ACC112 (cell line): ENCODE measurements at regions not wholly inside any gene's neighbourhood (a gene's known extent, or its start where the extent isn't known, plus 50 kb on each side); places are given as distances from the start of the nearest gene placed in this dataset.

Source experiments
- H2AFZ ChIP-seq: fragments of 200-600 bp; sonication (generic); one replicate; pipeline ENCODE4 v1.6.0; 2017; ENCODE audit warnings: antibody characterized with exemption, low read length; ENCODE audit not compliant: unreplicated experiment
- H3K27ac ChIP-seq: fragments of 200-600 bp; sonication (generic); 2 replicates; pipeline ENCODE4 v1.5.1; 2014; ENCODE audit warnings: low read depth, mild to moderate bottlenecking, antibody characterized with exemption, low read length, moderate library complexity
- H3K27me3 ChIP-seq: fragments of 200-600 bp; sonication (generic); 2 replicates; pipeline ENCODE4 v1.6.1; 2014; ENCODE audit warnings: mild to moderate bottlenecking, antibody characterized with exemption, low read length, moderate library complexity, mixed read lengths; ENCODE audit not compliant: insufficient read depth
- H3K36me3 ChIP-seq: fragments of 200-600 bp; sonication (generic); 2 replicates; pipeline ENCODE4 v1.6.1; 2016; ENCODE audit warnings: mild to moderate bottlenecking, antibody characterized with exemption, low read length, moderate library complexity, mixed read lengths; ENCODE audit not compliant: insufficient read depth
- H3K4me1 ChIP-seq: fragments of 200-600 bp; sonication (generic); one replicate; pipeline ENCODE4 v1.6.1; 2016; ENCODE audit warnings: low read length, mixed read lengths; ENCODE audit not compliant: insufficient read depth, unreplicated experiment, control insufficient read depth
- H3K4me3 ChIP-seq: fragments of 200-600 bp; sonication (generic); 2 replicates; pipeline ENCODE4 v1.5.1; 2014; ENCODE audit warnings: mild to moderate bottlenecking, low read depth, low read length
- H3K79me2 ChIP-seq: fragments of 200-600 bp; sonication (generic); one replicate; pipeline ENCODE4 v1.6.0; 2016; ENCODE audit warnings: low read length; ENCODE audit not compliant: control insufficient read depth, unreplicated experiment, insufficient read depth

GRCh38 chr2:41546031-41546430, 501.8 kb upstream of the PKDCC start:
- H3K27me3 ChIP-seq, result no peaks in the 10 kb centered on the region

DNA sequence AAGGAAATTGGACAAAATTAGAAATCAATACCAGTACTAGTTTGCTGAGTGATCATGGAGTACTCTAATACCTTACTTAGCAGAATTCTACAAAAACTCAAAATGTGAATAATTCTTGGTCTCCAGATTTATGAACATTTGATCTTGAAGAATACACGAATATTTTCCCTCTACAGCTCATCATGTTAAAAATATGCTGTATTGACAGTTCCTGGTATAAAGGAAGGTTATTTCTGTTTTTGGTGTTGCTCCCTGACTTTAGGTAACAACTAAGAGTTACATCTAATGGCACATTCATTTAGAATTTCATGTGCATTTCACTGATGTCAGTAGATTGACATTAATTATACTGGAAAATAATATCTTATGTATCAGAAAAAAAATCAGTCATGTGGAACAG, 479.2 kb upstream of the PKDCC start:
- Histone ChIP-seq H3K36me3 (no peaks in the 10 kb centered on the region), H3K4me1 (no peaks in the 10 kb centered on the region)

More at GRCh38 chr2:41546031-41546430, 501.8 kb upstream of the PKDCC start:
- Histone ChIP-seq H3K4me3 (no peak overlapping the region), H3K27ac (no peak overlapping the region), H3K79me2 (no peaks in the 10 kb centered on the region), H2AFZ (no peak overlapping the region), H3K4me1 (no peaks in the 10 kb centered on the region), H3K36me3 (no peaks in the 10 kb centered on the region)

GRCh38 chr2:41572154-41572553, 475.7 kb upstream of the PKDCC start:
- H2AFZ ChIP-seq, result no peak overlapping the region

More for the DNA sequence above, 479.2 kb upstream of the PKDCC start:
- no peak overlapping the region for H3K4me3 ChIP-seq
- no peak overlapping the region for H2AFZ ChIP-seq
- no peaks in the 10 kb centered on the region for H3K79me2 ChIP-seq
- H3K27ac ChIP-seq, result no peak overlapping the region
- H3K27me3 ChIP-seq, result peaks cover 10% of the 10 kb centered on the region

GRCh38 chr2:41576423-41576822, 471.4 kb upstream of the PKDCC start:
- Histone ChIP-seq H2AFZ (no peak overlapping the region), H3K27me3 (no peaks in the 10 kb centered on the region), H3K27ac (no peak overlapping the region), H3K36me3 (no peaks in the 10 kb centered on the region), H3K4me3 (no peak overlapping the region), H3K79me2 (no peaks in the 10 kb centered on the region), H3K4me1 (no peaks in the 10 kb centered on the region)

More at GRCh38 chr2:41572154-41572553, 475.7 kb upstream of the PKDCC start:
- no peaks in the 10 kb centered on the region for H3K36me3 ChIP-seq
- H3K27ac ChIP-seq, result no peak overlapping the region
- no peaks in the 10 kb centered on the region for H3K27me3 ChIP-seq
- no peaks in the 10 kb centered on the region for H3K4me1 ChIP-seq
- no peaks in the 10 kb centered on the region for H3K79me2 ChIP-seq
- H3K4me3 ChIP-seq, result no peak overlapping the region

- Histone ChIP-seq H3K4me1 (no peaks in the 10 kb centered on the region), H2AFZ (no peak overlapping the region), H3K27ac (no peak overlapping the region), H3K79me2 (no peaks in the 10 kb centered on the region), H3K4me3 (no peak overlapping the region), H3K27me3 (no peaks in the 10 kb centered on the region), H3K36me3 (no peaks in the 10 kb centered on the region)
These were observed 468.0 kb upstream of the PKDCC start for GRCh38 chr2:41579806-41580205.

DNA sequence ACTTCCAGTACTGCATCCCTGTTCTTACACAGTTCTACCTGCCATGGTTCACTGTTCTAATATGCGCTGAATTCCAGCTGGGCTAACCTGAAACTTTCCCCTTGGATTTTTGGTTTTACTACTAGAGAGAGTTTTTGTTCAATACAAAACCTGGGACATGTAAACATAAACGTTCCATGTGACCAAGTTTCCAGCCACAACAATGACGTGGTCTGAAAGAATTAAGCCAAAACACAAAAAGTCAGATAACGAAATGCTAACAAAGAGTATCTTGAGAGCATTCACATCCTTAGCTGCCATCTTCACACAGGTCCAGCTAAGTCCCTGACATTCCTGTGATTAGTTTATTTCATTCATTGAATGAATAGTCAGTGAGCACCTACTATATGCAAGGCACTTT, 467.0 kb upstream of the PKDCC start:
- no peaks in the 10 kb centered on the region for H3K79me2 ChIP-seq
- H2AFZ ChIP-seq, result no peak overlapping the region
- H3K4me3 ChIP-seq, result no peak overlapping the region
- H3K4me1 ChIP-seq, result no peaks in the 10 kb centered on the region
- no peaks in the 10 kb centered on the region for H3K36me3 ChIP-seq
- no peaks in the 10 kb centered on the region for H3K27me3 ChIP-seq
- no peak overlapping the region for H3K27ac ChIP-seq

DNA sequence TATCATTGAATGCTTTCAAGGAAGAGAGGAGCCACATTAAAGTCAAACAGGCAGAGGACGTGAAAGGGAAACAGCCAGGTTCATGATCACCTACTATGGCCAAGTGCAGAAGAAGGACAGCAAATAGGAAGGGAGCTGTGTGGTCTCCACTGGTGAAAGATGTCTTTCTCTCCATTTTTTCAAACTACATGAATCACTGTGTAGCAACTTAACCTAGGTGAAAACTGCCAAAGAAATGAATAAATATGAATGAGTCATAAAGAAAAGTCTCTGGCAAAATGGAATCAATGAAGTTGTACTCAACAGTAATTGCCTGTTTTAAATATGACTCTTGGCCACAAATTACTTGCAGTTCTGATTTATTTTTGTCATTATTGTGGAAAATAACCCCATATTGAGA, 452.6 kb upstream of the PKDCC start:
- Histone ChIP-seq H3K4me1 (peaks cover 35% of the 10 kb centered on the region), H3K27ac (peak overlapping the region; percentile 13; the same call in 1 of the 2 replicates), H3K4me3 (no peak overlapping the region), H3K36me3 (no peaks in the 10 kb centered on the region), H2AFZ (no peak overlapping the region), H3K27me3 (no peaks in the 10 kb centered on the region), H3K79me2 (no peaks in the 10 kb centered on the region)

DNA sequence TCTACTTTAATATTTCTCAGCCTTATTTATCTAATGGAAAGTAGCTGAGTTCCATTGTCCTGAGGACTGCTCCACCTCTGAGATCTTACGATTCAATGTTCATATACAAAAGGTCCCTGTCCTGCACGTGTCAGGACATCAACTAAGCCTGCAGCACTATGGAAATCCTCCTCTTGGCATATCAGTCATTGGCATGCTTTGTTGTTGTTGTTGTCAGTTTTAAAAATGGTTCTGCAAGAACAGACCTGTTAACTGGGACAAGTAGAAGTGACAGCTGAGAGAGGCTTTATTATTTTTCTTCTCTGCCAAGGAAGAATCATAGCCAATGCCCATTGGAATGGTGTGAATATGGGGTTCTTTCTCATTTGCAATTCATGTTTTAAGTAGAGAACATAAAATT, 450.1 kb upstream of the PKDCC start:
- Histone ChIP-seq H3K36me3 (no peaks in the 10 kb centered on the region), H3K27ac (peak overlapping the region; percentile 87), H3K4me1 (peaks cover 35% of the 10 kb centered on the region), H2AFZ (no peak overlapping the region), H3K27me3 (no peaks in the 10 kb centered on the region), H3K79me2 (no peaks in the 10 kb centered on the region), H3K4me3 (peak overlapping the region; percentile 20; the same call in 1 of the 2 replicates)

GRCh38 chr2:41598161-41598894, 449.5 kb upstream of the PKDCC start:
- no peaks in the 10 kb centered on the region for H3K36me3 ChIP-seq
- H3K27ac ChIP-seq, result peak overlapping the region; percentile 87
- H2AFZ ChIP-seq, result peak overlapping the region; percentile 92
- no peaks in the 10 kb centered on the region for H3K79me2 ChIP-seq
- H3K4me1 ChIP-seq, result peaks cover 35% of the 10 kb centered on the region
- H3K4me3 ChIP-seq, result peak overlapping the region; percentile 20; the same call in 1 of the 2 replicates
- H3K27me3 ChIP-seq, result no peaks in the 10 kb centered on the region

GRCh38 chr2:41600460-41600859, 447.4 kb upstream of the PKDCC start:
- H3K4me1 ChIP-seq, result peaks cover 29% of the 10 kb centered on the region
- no peaks in the 10 kb centered on the region for H3K27me3 ChIP-seq
- no peak overlapping the region for H3K4me3 ChIP-seq
- H3K27ac ChIP-seq, result no peak overlapping the region
- no peaks in the 10 kb centered on the region for H3K36me3 ChIP-seq
- no peak overlapping the region for H2AFZ ChIP-seq
- H3K79me2 ChIP-seq, result no peaks in the 10 kb centered on the region

GRCh38 chr2:41602341-41602740, 445.5 kb upstream of the PKDCC start:
- no peaks in the 10 kb centered on the region for H3K27me3 ChIP-seq

More at GRCh38 chr2:41602341-41602740, 445.5 kb upstream of the PKDCC start:
- Histone ChIP-seq H3K36me3 (no peaks in the 10 kb centered on the region), H3K79me2 (no peaks in the 10 kb centered on the region), H2AFZ (no peak overlapping the region), H3K27ac (no peak overlapping the region), H3K4me3 (no peak overlapping the region), H3K4me1 (peaks cover 24% of the 10 kb centered on the region)
